ENCODE measurements at regions not wholly inside any gene's neighbourhood (a gene's known extent, or its start where the extent isn't known, plus 50 kb on each side); places are given as distances from the start of the nearest gene placed in this dataset.

GRCh38 chr18:41720226-41720625 is 234.8 kb upstream of the PIK3C3 start:
- TF ChIP-seq, protein P1, sequence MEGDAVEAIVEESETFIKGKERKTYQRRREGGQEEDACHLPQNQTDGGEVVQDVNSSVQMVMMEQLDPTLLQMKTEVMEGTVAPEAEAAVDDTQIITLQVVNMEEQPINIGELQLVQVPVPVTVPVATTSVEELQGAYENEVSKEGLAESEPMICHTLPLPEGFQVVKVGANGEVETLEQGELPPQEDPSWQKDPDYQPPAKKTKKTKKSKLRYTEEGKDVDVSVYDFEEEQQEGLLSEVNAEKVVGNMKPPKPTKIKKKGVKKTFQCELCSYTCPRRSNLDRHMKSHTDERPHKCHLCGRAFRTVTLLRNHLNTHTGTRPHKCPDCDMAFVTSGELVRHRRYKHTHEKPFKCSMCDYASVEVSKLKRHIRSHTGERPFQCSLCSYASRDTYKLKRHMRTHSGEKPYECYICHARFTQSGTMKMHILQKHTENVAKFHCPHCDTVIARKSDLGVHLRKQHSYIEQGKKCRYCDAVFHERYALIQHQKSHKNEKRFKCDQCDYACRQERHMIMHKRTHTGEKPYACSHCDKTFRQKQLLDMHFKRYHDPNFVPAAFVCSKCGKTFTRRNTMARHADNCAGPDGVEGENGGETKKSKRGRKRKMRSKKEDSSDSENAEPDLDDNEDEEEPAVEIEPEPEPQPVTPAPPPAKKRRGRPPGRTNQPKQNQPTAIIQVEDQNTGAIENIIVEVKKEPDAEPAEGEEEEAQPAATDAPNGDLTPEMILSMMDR (IDR thresholded peaks at IDR 0.05) = no peak
- TF ChIP-seq POLR2A (IDR thresholded peaks at IDR 0.05) = no peak
- no peak for TF ChIP-seq POLR2AphosphoS5 (IDR thresholded peaks at IDR 0.05)
